Smooth muscle cell (in vitro differentiated cells): ENCODE measurements at regions not wholly inside any gene's neighbourhood (a gene's known extent, or its start where the extent isn't known, plus 50 kb on each side); places are given as distances from the start of the nearest gene placed in this dataset.

ENCODE experiments used
- DNase-seq: peaks from one replicate; lab custom pipeline; 2025; ENCODE audit not compliant: unreplicated experiment; lab: John Stamatoyannopoulos, UW
- H2AFZ ChIP-seq: fragments of 200-600 bp; sonication (generic); 2 replicates; pipeline ENCODE4 v1.6.0; 2016; ENCODE audit warnings: antibody characterized with exemption, low read depth, mild to moderate bottlenecking
- H3F3A ChIP-seq: fragments of 200-600 bp; sonication (generic); 2 replicates; pipeline ENCODE4 v1.6.0; 2017; ENCODE audit warnings: antibody characterized with exemption, low read depth
- H3K27ac ChIP-seq: fragments of 200-600 bp; sonication (generic); 2 replicates; pipeline ENCODE4 v1.5.1; 2016; ENCODE audit warnings: low read depth, mild to moderate bottlenecking
- H3K27me3 ChIP-seq: fragments of 200-600 bp; sonication (generic); 2 replicates; pipeline ENCODE4 v1.6.1; 2016; ENCODE audit warnings: low read depth, mild to moderate bottlenecking
- H3K36me3 ChIP-seq: fragments of 200-600 bp; sonication (generic); 2 replicates; pipeline ENCODE4 v1.5.1; 2016; ENCODE audit warnings: low read depth
- H3K4me1 ChIP-seq: fragments of 200-600 bp; sonication (generic); 2 replicates; pipeline ENCODE4 v1.5.1; 2016; ENCODE audit warnings: low read depth
- H3K4me2 ChIP-seq: fragments of 200-600 bp; sonication (generic); 2 replicates; pipeline ENCODE4 v1.6.0; 2016; ENCODE audit warnings: mild to moderate bottlenecking
- H3K4me3 ChIP-seq: fragments of 200-600 bp; sonication (generic); 2 replicates; pipeline ENCODE4 v1.5.1; 2016; ENCODE audit warnings: mild to moderate bottlenecking
- H3K79me2 ChIP-seq: fragments of 200-600 bp; sonication (generic); 2 replicates; pipeline ENCODE4 v1.6.0; 2016; ENCODE audit warnings: low read depth, mild to moderate bottlenecking
- H3K9ac ChIP-seq: fragments of 200-600 bp; sonication (generic); 2 replicates; pipeline ENCODE4 v1.6.0; 2016; ENCODE audit warnings: low read depth
- H3K9me3 ChIP-seq: fragments of 200-600 bp; sonication (generic); replicated peaks from 2 replicates; pipeline ENCODE4 v1.5.1; 2016; ENCODE audit warnings: low read depth
- H4K20me1 ChIP-seq: fragments of 200-600 bp; sonication (generic); 2 replicates; pipeline ENCODE4 v1.6.0; 2016; ENCODE audit warnings: low read depth
- CTCF ChIP-seq: fragments of 200-600 bp; sonication (generic); IDR thresholded peaks from 2 replicates; pipeline ENCODE4 v1.5.1; 2017; ENCODE audit warnings: borderline replicate concordance, mild to moderate bottlenecking, antibody characterized with exemption; ENCODE audit not compliant: insufficient read depth, poor library complexity, severe bottlenecking
- WGBS: methylation state at CpG from one replicate; pipeline ENCODE4 v1.1.7; 2016; ENCODE audit warnings: low lambda C conversion rate; 5-methylcytosine and 5-hydroxymethylcytosine counted together

DNA sequence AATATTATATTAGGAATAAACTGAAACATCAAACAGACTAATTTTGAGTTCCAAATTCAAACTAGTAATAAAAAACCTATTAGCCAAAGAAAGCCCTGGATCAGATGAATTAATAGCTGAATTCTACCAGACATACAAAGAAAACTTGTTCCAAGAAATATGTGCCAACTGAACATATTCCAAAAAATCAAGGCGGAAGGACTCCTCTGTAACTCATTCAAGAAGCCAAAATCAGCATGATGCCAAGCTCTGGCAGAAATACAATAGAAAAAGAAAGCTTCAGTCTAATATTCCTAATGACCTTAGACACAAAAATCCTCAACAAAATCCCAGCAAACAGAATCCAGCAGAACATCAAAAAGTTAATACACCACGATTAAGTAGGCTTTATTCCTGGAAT, 619.1 kb upstream of the COX7C start:
- Histone ChIP-seq H3K27me3 (no peaks in the 10 kb centered on the region), H4K20me1 (no peaks in the 10 kb centered on the region), H3K9me3 (no peaks in the 10 kb centered on the region), H3K4me2 (no peak overlapping the region), H3K9ac (no peak overlapping the region), H2AFZ (no peak overlapping the region), H3K4me1 (no peaks in the 10 kb centered on the region), H3K36me3 (no peaks in the 10 kb centered on the region), H3K27ac (no peak overlapping the region), H3K4me3 (no peak overlapping the region), H3F3A (no peaks in the 10 kb centered on the region), H3K79me2 (no peaks in the 10 kb centered on the region)
- TF ChIP-seq CTCF: no peak
- DNase-seq: no peak
- 44% methylated on average over 2 of the region's 2 CpGs for WGBS

DNA sequence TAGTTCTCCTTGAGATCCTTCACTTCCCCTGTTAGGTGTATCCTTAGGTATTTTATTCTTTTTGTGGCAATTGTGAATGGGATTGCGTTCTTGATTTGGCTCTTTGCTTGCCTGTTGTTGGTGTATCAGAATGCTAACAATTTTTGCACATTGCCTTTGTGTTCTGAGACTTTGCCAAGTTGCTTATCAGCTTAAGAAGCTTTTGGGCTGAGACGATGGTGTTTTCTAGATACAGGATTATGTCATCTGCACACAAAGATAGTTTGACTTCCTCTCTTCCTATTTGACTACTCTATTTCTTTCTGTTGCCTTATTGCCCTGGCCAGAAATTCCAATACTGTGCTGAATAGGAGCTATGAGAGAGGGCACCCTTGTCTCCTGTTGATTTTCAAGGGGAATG, 609.4 kb upstream of the COX7C start:
- peaks cover 3% of the 10 kb centered on the region for H3K9me3 ChIP-seq
- H3K4me3 ChIP-seq: no peak overlapping the region
- H3F3A ChIP-seq: no peaks in the 10 kb centered on the region
- H3K4me1 ChIP-seq: no peaks in the 10 kb centered on the region
- H3K9ac ChIP-seq: no peak overlapping the region
- no peak overlapping the region for H3K27ac ChIP-seq
- no peaks in the 10 kb centered on the region for H3K36me3 ChIP-seq
- H3K79me2 ChIP-seq: no peaks in the 10 kb centered on the region
- no peaks in the 10 kb centered on the region for H3K27me3 ChIP-seq
- H4K20me1 ChIP-seq: no peaks in the 10 kb centered on the region
- no peak for TF ChIP-seq CTCF
- no peak for DNase-seq
- H2AFZ ChIP-seq: no peak overlapping the region
- no peak overlapping the region for H3K4me2 ChIP-seq
- 69% methylated on average over 2 of the region's 2 CpGs for WGBS

DNA sequence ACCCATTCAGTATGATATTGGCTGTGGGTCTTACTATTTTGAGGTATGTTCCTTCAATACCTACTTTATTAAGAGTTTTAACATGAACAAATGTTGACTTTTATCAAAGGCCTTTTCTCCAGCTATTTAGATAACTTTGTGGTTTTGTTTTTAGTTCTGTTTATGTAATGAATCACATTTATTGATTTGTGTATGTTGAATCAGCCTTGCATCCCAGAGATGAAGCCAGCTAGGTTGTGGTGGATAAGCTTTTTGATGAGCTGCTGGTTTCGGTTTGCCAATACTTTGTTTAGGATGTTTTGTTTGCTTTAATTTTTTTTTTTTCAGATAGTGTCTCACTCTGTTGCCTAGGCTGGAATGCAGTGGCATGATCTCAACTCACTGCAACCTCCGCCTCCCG, 609.0 kb upstream of the COX7C start:
- Histone ChIP-seq H3K36me3 (no peaks in the 10 kb centered on the region), H3K4me3 (no peak overlapping the region), H3K4me1 (no peaks in the 10 kb centered on the region), H3K9ac (no peak overlapping the region), H3K27ac (no peak overlapping the region), H4K20me1 (no peaks in the 10 kb centered on the region), H3F3A (no peaks in the 10 kb centered on the region), H3K4me2 (no peak overlapping the region), H3K27me3 (no peaks in the 10 kb centered on the region), H2AFZ (no peak overlapping the region), H3K9me3 (peaks cover 3% of the 10 kb centered on the region), H3K79me2 (no peaks in the 10 kb centered on the region)
- no peak for DNase-seq
- WGBS: 95% methylated on average over 3 of the region's 3 CpGs
- no peak for TF ChIP-seq CTCF

GRCh38 chr5:86011937-86012336, 605.8 kb upstream of the COX7C start:
- peaks cover 3% of the 10 kb centered on the region for H3K9me3 ChIP-seq
- H3K4me3 ChIP-seq: no peak overlapping the region
- H3K79me2 ChIP-seq: no peaks in the 10 kb centered on the region
- H3K27ac ChIP-seq: no peak overlapping the region
- no peaks in the 10 kb centered on the region for H4K20me1 ChIP-seq
- no peak overlapping the region for H2AFZ ChIP-seq
- no peaks in the 10 kb centered on the region for H3K36me3 ChIP-seq
- no peaks in the 10 kb centered on the region for H3F3A ChIP-seq
- DNase-seq: no peak
- no peak for TF ChIP-seq CTCF
- whole genome bisulfite sequencing: 97% methylated on average over 1 of the region's 1 CpG
- no peak overlapping the region for H3K4me2 ChIP-seq
- no peaks in the 10 kb centered on the region for H3K4me1 ChIP-seq
- no peaks in the 10 kb centered on the region for H3K27me3 ChIP-seq
- H3K9ac ChIP-seq: no peak overlapping the region
